H1 (cell line): ENCODE measurements at regions not wholly inside any gene's neighbourhood (a gene's known extent, or its start where the extent isn't known, plus 50 kb on each side); places are given as distances from the start of the nearest gene placed in this dataset.

ENCODE experiments used
- CTCF ChIA-PET: fragments of 300-600 bp; sonication (Branson Sonifier 250); formaldehyde crosslinking; loops from one replicate; lab custom pipeline; 2021; ENCODE audit not compliant: partially characterized antibody; lab: Charles Lee
- POLR2A ChIA-PET: fragments of 300-600 bp; sonication (Branson Sonifier 250); formaldehyde crosslinking; loops from one replicate; lab custom pipeline; 2021; ENCODE audit warnings: inconsistent platforms; ENCODE audit not compliant: partially characterized antibody; lab: Charles Lee
- DNase-seq, 2 experiments: peaks; one replicate each; pipeline versions ENCODE4 v3.0.0 to v3.0.0-alpha.2; 2010 to 2022; ENCODE audit warnings: low spot score in 2 of 2, low read depth in 1 of 2, mixed read lengths in 1 of 2
- FAIRE-seq: peaks from 2 replicates; lab custom pipeline; 2011; peaks lifted over from hg19 to GRCh38; lab: Jason Lieb, UNC
- H2AFZ ChIP-seq: 2 replicates; pipeline ENCODE4 v1.8.1; 2012; ENCODE audit warnings: low read length, inconsistent platforms
- H2AK5ac ChIP-seq: 2 replicates; pipeline ENCODE4 v1.6.1; 2013; ENCODE audit warnings: low read depth, low read length
- H2BK120ac ChIP-seq: replicated peaks from 2 replicates; pipeline ENCODE3; 2013; ENCODE audit warnings: low read depth, low read length, inconsistent platforms
- H2BK12ac ChIP-seq: 2 replicates; pipeline ENCODE4 v1.6.1; 2013; ENCODE audit warnings: low read depth, low read length
- H2BK15ac ChIP-seq: 2 replicates; pipeline ENCODE4 v1.6.1; 2013; ENCODE audit warnings: low read length
- H2BK20ac ChIP-seq: 2 replicates; pipeline ENCODE4 v1.6.1; 2013; ENCODE audit warnings: low read length
- H2BK5ac ChIP-seq: 2 replicates; pipeline ENCODE4 v1.6.1; 2013; ENCODE audit warnings: low read depth, low read length
- H3K14ac ChIP-seq: 2 replicates; pipeline ENCODE4 v1.6.1; 2013; ENCODE audit warnings: inconsistent platforms; ENCODE audit not compliant: insufficient read length
- H3K18ac ChIP-seq: 2 replicates; pipeline ENCODE4 v1.6.1; 2013; ENCODE audit warnings: low read length; ENCODE audit errors: extremely low read depth
- H3K23ac ChIP-seq: 2 replicates; pipeline ENCODE4 v1.6.1; 2013; ENCODE audit warnings: inconsistent platforms; ENCODE audit not compliant: insufficient read length
- H3K23me2 ChIP-seq: 2 replicates; pipeline ENCODE4 v1.6.1; 2013; ENCODE audit warnings: low read depth, low read length
- H3K27ac ChIP-seq: 2 replicates; pipeline ENCODE4 v1.6.1; 2011; ENCODE audit warnings: low read depth, low read length, inconsistent platforms
- H3K27me3 ChIP-seq, 4 experiments: replicated peaks in 1 of 4; 1 replicate in 1 of 4; 2 replicates in 3 of 4; pipeline versions ENCODE4 v1.6.1 to v1.8.1; 2011 to 2013; ENCODE audit warnings: low read length in 3 of 4, mild to moderate bottlenecking in 3 of 4, inconsistent platforms in 2 of 4, mixed read lengths in 2 of 4, moderate library complexity in 1 of 4; ENCODE audit not compliant: control insufficient read depth in 3 of 4, insufficient read depth in 3 of 4; ENCODE audit errors: extremely low read depth in 1 of 4
- H3K36me3 ChIP-seq, 4 experiments: 2 replicates each; pipeline versions ENCODE4 v1.6.1 to v1.8.1; 2011 to 2013; ENCODE audit warnings: mild to moderate bottlenecking in 4 of 4, low read length in 3 of 4, moderate library complexity in 2 of 4, control low read depth in 1 of 4, inconsistent platforms in 1 of 4; ENCODE audit not compliant: insufficient read depth in 4 of 4, control insufficient read depth in 2 of 4
- H3K4ac ChIP-seq: replicated peaks from 2 replicates; pipeline ENCODE3; 2013; ENCODE audit warnings: low read length, low read depth, mixed read lengths, inconsistent platforms; ENCODE audit not compliant: insufficient read length
- H3K4me1 ChIP-seq, 4 experiments: replicated peaks in 1 of 4; 1 replicate in 1 of 4; 2 replicates in 3 of 4; pipeline versions ENCODE4 v1.6.1 to v1.8.1; 2011 to 2013; ENCODE audit warnings: low read length in 3 of 4, inconsistent platforms in 2 of 4, mixed read lengths in 1 of 4; ENCODE audit not compliant: insufficient read depth in 4 of 4, control insufficient read depth in 3 of 4
- H3K4me2 ChIP-seq, 2 experiments: 2 replicates each; pipeline versions ENCODE4 v1.6.1 to v1.8.1; 2011 to 2013; ENCODE audit warnings: low read depth in 2 of 2, low read length in 2 of 2, control low read depth in 1 of 2, inconsistent platforms in 1 of 2, mild to moderate bottlenecking in 1 of 2; ENCODE audit not compliant: insufficient read depth in 1 of 2
- H3K4me3 ChIP-seq, 4 experiments: fragments of 200-600, 300-600 bp in 1 of 4; sonication (generic), shearing (Covaris generic), sonication (Bioruptor Twin) in 1 of 4; 2 replicates each; pipeline versions ENCODE4 v1.5.1 to v1.8.1; 2011 to 2016; ENCODE audit warnings: low read length in 4 of 4, low read depth in 3 of 4, control low read depth in 2 of 4, inconsistent platforms in 2 of 4, mild to moderate bottlenecking in 2 of 4, mixed read lengths in 1 of 4, moderate library complexity in 1 of 4; ENCODE audit not compliant: insufficient read depth in 2 of 4; ENCODE audit errors: extremely low read depth in 1 of 4
- H3K56ac ChIP-seq: replicated peaks from 2 replicates; pipeline ENCODE3; 2013; ENCODE audit warnings: low read depth, mild to moderate bottlenecking, mixed read lengths, low read length, inconsistent platforms; ENCODE audit not compliant: insufficient read length
- H3K79me1 ChIP-seq: 2 replicates; pipeline ENCODE4 v1.6.1; 2013; ENCODE audit warnings: low read depth, low read length, control low read depth
- H3K79me2 ChIP-seq, 2 experiments: 2 replicates each; pipeline versions ENCODE4 v1.6.1 to v1.8.1; 2012 to 2013; ENCODE audit warnings: low read length in 2 of 2, mild to moderate bottlenecking in 2 of 2, inconsistent platforms in 1 of 2; ENCODE audit not compliant: insufficient read depth in 2 of 2, control insufficient read depth in 1 of 2
- H3K9ac ChIP-seq, 4 experiments: replicated peaks in 1 of 4; 1 replicate in 1 of 4; 2 replicates in 3 of 4; pipeline versions ENCODE4 v1.6.1 to v1.8.1; 2011 to 2013; ENCODE audit warnings: low read depth in 3 of 4, low read length in 3 of 4, control low read depth in 2 of 4, mild to moderate bottlenecking in 2 of 4, moderate library complexity in 2 of 4, inconsistent platforms in 1 of 4; ENCODE audit errors: extremely low read depth in 1 of 4
- H3K9me3 ChIP-seq, 2 experiments: 2 replicates each; pipeline versions ENCODE4 v1.6.1 to v1.8.1; 2012 to 2013; ENCODE audit warnings: mild to moderate bottlenecking in 2 of 2, moderate library complexity in 2 of 2, control low read depth in 1 of 2, inconsistent platforms in 1 of 2, low read depth in 1 of 2, low read length in 1 of 2, mixed read lengths in 1 of 2; ENCODE audit not compliant: insufficient read depth in 2 of 2
- H4K20me1 ChIP-seq, 2 experiments: replicated peaks in 1 of 2; 2 replicates each; pipeline versions ENCODE3 to v1.8.1; 2011 to 2013; ENCODE audit warnings: inconsistent platforms in 2 of 2, low read length in 2 of 2, mild to moderate bottlenecking in 1 of 2; ENCODE audit not compliant: insufficient read depth in 2 of 2, control insufficient read depth in 1 of 2
- H4K5ac ChIP-seq: 2 replicates; pipeline ENCODE4 v1.6.1; 2013; ENCODE audit warnings: low read length, low read depth, mixed read lengths, inconsistent platforms; ENCODE audit not compliant: insufficient read length
- H4K8ac ChIP-seq: 2 replicates; pipeline ENCODE4 v1.8.0; 2013; ENCODE audit warnings: mild to moderate bottlenecking, moderate library complexity, low read length, inconsistent platforms; ENCODE audit not compliant: insufficient read depth; ENCODE audit errors: extremely low read depth
- H4K91ac ChIP-seq: replicated peaks from 2 replicates; pipeline ENCODE3; 2013; ENCODE audit warnings: low read length, mixed read lengths, inconsistent platforms; ENCODE audit not compliant: insufficient read length
- BCL11A ChIP-seq, 2 experiments: IDR thresholded peaks; one replicate each; pipeline ENCODE4 v1.6.1; 2011; ENCODE audit warnings: low read depth in 2 of 2, low read length in 2 of 2, mild to moderate bottlenecking in 2 of 2
- EP300 ChIP-seq, 2 experiments: IDR thresholded peaks; 1 replicate in 1 of 2; 2 replicates in 1 of 2; pipeline ENCODE4 v1.6.1; 2011 to 2012; ENCODE audit warnings: low read depth in 2 of 2, low read length in 2 of 2, mild to moderate bottlenecking in 2 of 2, borderline replicate concordance in 1 of 2, inconsistent platforms in 1 of 2, moderate library complexity in 1 of 2
- HDAC6 ChIP-seq: IDR thresholded peaks from one replicate; pipeline ENCODE4 v1.7.1; 2012; ENCODE audit warnings: low read depth, mild to moderate bottlenecking, inconsistent platforms, low read length, moderate library complexity
- KDM4A ChIP-seq: IDR thresholded peaks from one replicate; pipeline ENCODE4 v1.7.1; 2012; ENCODE audit warnings: low read depth, mild to moderate bottlenecking, moderate library complexity, low read length, inconsistent platforms; ENCODE audit not compliant: severe bottlenecking
- RNF2 ChIP-seq: fragments of 200-900, 300-1000 bp; sonication (generic); IDR thresholded peaks from 2 replicates; pipeline ENCODE4 v1.7.1; 2016; ENCODE audit warnings: borderline replicate concordance, low read depth, mild to moderate bottlenecking, antibody characterized with exemption, low read length; ENCODE audit not compliant: poor library complexity, severe bottlenecking; ENCODE audit errors: missing control alignments
- SP2 ChIP-seq: IDR thresholded peaks from 2 replicates; pipeline ENCODE4 v1.6.1; 2012; ENCODE audit warnings: mild to moderate bottlenecking, low read length, inconsistent platforms
- SRF ChIP-seq: IDR thresholded peaks from 2 replicates; pipeline ENCODE4 v1.6.1; 2011; ENCODE audit warnings: mild to moderate bottlenecking, low read depth, low read length, moderate library complexity
- ZNF274 ChIP-seq: IDR thresholded peaks from 2 replicates; pipeline ENCODE4 v1.7.0; 2012; ENCODE audit warnings: low read length, borderline replicate concordance; ENCODE audit errors: extremely low read depth
- WGBS, 2 experiments: shearing (Covaris generic) in 1 of 2; methylation state at CpG; one replicate each; pipeline versions ENCODE4 v1.1.6 to v1.1.7; 2013 to 2015; ENCODE audit warnings: low lambda C conversion rate in 2 of 2, mixed read lengths in 2 of 2, inconsistent platforms in 1 of 2, low coverage in 1 of 2, missing lambda C conversion rate in 1 of 2; ENCODE audit not compliant: insufficient replicate concordance in 2 of 2, insufficient coverage in 1 of 2, insufficient read length in 1 of 2; ENCODE audit errors: extremely low coverage in 1 of 2, missing lambda C conversion rate in 1 of 2; 5-methylcytosine and 5-hydroxymethylcytosine counted together
- TF ChIP-seq, protein P1 (sequence below): IDR thresholded peaks from 2 replicates; pipeline ENCODE4 v1.6.1; 2011; ENCODE audit warnings: low read length, improper control_type of control experiment
- TF ChIP-seq, protein P2 (sequence below), 3 experiments: IDR thresholded peaks; 1 replicate in 2 of 3; 2 replicates in 1 of 3; pipeline versions ENCODE4 v1.5.1 to v1.6.1; 2011; ENCODE audit warnings: low read length in 3 of 3, mild to moderate bottlenecking in 3 of 3, inconsistent platforms in 2 of 3, low read depth in 1 of 3, moderate library complexity in 1 of 3; ENCODE audit not compliant: insufficient read depth in 1 of 3; ENCODE audit errors: control extremely low read depth in 1 of 3

DNA sequence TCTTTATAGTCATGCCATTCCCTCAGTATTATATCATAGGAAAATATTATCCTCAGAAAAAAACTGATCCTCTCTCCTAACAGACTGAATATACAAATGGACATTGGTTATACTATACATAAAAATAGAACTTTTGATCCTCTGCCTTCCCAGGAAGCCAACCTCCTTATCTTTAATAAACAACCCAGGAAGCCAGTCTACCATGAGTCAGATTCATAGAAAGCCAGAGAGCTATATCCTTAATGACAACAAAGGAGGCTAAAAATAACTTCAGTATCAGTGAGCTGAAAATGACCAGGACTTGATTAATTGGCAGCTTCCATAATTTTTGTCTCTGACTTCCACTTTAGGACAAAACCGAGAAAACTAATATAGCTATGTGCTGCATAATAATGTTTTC is 58.0 kb upstream of the USP9Y start:
- H3K27ac ChIP-seq, result no peak overlapping the region
- 86% methylated on average over 1 of the region's 1 CpG; no CpG with 5 or more reads in 1 of the 2 experiments for WGBS, 2 experiments
- TF ChIP-seq, protein P1, sequence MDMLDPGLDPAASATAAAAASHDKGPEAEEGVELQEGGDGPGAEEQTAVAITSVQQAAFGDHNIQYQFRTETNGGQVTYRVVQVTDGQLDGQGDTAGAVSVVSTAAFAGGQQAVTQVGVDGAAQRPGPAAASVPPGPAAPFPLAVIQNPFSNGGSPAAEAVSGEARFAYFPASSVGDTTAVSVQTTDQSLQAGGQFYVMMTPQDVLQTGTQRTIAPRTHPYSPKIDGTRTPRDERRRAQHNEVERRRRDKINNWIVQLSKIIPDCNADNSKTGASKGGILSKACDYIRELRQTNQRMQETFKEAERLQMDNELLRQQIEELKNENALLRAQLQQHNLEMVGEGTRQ, result no peak
- TF ChIP-seq EP300 (IDR thresholded peaks at IDR 0.05; ENCODE audit: borderline replicate concordance in 1 of 2, low read depth in 2 of 2, low read length in 2 of 2), result no peak
- TF ChIP-seq HDAC6, result no peak
- TF ChIP-seq KDM4A, result no peak
- TF ChIP-seq ZNF274, result no peak
- no peak for TF ChIP-seq RNF2
- TF ChIP-seq, protein P2, sequence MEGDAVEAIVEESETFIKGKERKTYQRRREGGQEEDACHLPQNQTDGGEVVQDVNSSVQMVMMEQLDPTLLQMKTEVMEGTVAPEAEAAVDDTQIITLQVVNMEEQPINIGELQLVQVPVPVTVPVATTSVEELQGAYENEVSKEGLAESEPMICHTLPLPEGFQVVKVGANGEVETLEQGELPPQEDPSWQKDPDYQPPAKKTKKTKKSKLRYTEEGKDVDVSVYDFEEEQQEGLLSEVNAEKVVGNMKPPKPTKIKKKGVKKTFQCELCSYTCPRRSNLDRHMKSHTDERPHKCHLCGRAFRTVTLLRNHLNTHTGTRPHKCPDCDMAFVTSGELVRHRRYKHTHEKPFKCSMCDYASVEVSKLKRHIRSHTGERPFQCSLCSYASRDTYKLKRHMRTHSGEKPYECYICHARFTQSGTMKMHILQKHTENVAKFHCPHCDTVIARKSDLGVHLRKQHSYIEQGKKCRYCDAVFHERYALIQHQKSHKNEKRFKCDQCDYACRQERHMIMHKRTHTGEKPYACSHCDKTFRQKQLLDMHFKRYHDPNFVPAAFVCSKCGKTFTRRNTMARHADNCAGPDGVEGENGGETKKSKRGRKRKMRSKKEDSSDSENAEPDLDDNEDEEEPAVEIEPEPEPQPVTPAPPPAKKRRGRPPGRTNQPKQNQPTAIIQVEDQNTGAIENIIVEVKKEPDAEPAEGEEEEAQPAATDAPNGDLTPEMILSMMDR (IDR thresholded peaks at IDR 0.05; ENCODE audit: control extremely low read depth in 1 of 3, insufficient read depth in 1 of 3, low read depth in 1 of 3, low read length in 3 of 3), result no peak
- TF ChIP-seq SP2, result no peak
- TF ChIP-seq SRF, result no peak
- TF ChIP-seq BCL11A (IDR thresholded peaks at IDR 0.05; ENCODE audit: low read depth in 2 of 2, low read length in 2 of 2), result no peak

More for the DNA sequence above, 58.0 kb upstream of the USP9Y start:
- Histone ChIP-seq H2BK20ac (no peak overlapping the region), H3K36me3 (no peaks in the 10 kb centered on the region), H3K56ac (no peak overlapping the region), H4K91ac (no peak overlapping the region), H2BK120ac (no peak overlapping the region), H2BK15ac (no peak overlapping the region), H3K79me2 (no peaks in the 10 kb centered on the region), H3K4ac (no peak overlapping the region), H3K4me3 (no peak overlapping the region), H3K9me3 (no peaks in the 10 kb centered on the region; a peak in 1 of 4 replicates), H3K9ac (no peak overlapping the region), H2BK5ac (no peak overlapping the region), H3K79me1 (no peaks in the 10 kb centered on the region), H4K5ac (no peak overlapping the region), H3K4me1 (peaks cover 0 to 2% (median 0%) of the 10 kb centered on the region in 4 experiments; a peak in 2 of 7 replicates), H3K27me3 (no peaks in the 10 kb centered on the region), H4K20me1 (no peaks in the 10 kb centered on the region), H3K14ac (no peak overlapping the region), H4K8ac (no peak overlapping the region), H3K23ac (no peak overlapping the region), H2AK5ac (no peak overlapping the region), H2AFZ (no peak overlapping the region), H3K18ac (no peak overlapping the region), H3K23me2 (no peaks in the 10 kb centered on the region), H2BK12ac (no peak overlapping the region), H3K4me2 (no peak overlapping the region)
- FAIRE-seq, result no peak
- ChIA-PET POLR2A (no interaction called here), CTCF (no interaction called here)
- DNase-seq, result no peak
